Liver (tissue), 3 donors: ENCODE measurements at regions not wholly inside any gene's neighbourhood (a gene's known extent, or its start where the extent isn't known, plus 50 kb on each side); places are given as distances from the start of the nearest gene placed in this dataset.

Source experiments
- EGR1 ChIP-seq, 2 donors: IDR thresholded peaks; 2 replicates each; pipeline ENCODE4 v1.6.1; 2016 to 2018; ENCODE audit warnings: antibody characterized with exemption in 2 of 2, low read depth in 2 of 2
- FOXA1 ChIP-seq: IDR thresholded peaks from 2 replicates; pipeline ENCODE4 v1.6.1; 2016; ENCODE audit warnings: antibody characterized with exemption
- JUND ChIP-seq, 2 donors: IDR thresholded peaks; 2 replicates each; pipeline ENCODE4 v1.6.1; 2016; ENCODE audit warnings: antibody characterized with exemption in 2 of 2
- RAD21 ChIP-seq, 2 donors: IDR thresholded peaks; 2 replicates each; pipeline ENCODE4 v1.6.1; 2016; ENCODE audit warnings: antibody characterized with exemption in 2 of 2, mild to moderate bottlenecking in 2 of 2
- RXRA ChIP-seq, 2 donors: IDR thresholded peaks; 2 replicates each; pipeline ENCODE4 v1.6.1; 2017 to 2018; ENCODE audit warnings: antibody characterized with exemption in 2 of 2, mild to moderate bottlenecking in 1 of 2
- TAF1 ChIP-seq: conservative IDR thresholded peaks from 2 replicates; pipeline ENCODE4 v1.6.1; 2016; ENCODE audit warnings: antibody characterized with exemption, mild to moderate bottlenecking
- YY1 ChIP-seq: IDR thresholded peaks from 2 replicates; pipeline ENCODE4 v1.6.1; 2016; ENCODE audit warnings: antibody characterized with exemption, mild to moderate bottlenecking
- TF ChIP-seq, protein P1 (sequence below): fragments of 150-350 bp; IDR thresholded peaks from 2 replicates; pipeline ENCODE4 v1.5.1; 2017; ENCODE audit warnings: improper control_type of control experiment, low read depth, low read length; ENCODE audit not compliant: missing input control
- TF ChIP-seq, protein P2 (sequence below): IDR thresholded peaks from 2 replicates; pipeline ENCODE4 v1.6.1; 2016; ENCODE audit warnings: antibody characterized with exemption, mild to moderate bottlenecking
- TF ChIP-seq, protein P3 (sequence below): IDR thresholded peaks from 2 replicates; pipeline ENCODE4 v1.6.1; 2016; ENCODE audit warnings: antibody characterized with exemption
- TF ChIP-seq, protein P4 (sequence below): IDR thresholded peaks from 2 replicates; pipeline ENCODE4 v1.6.1; 2016; ENCODE audit warnings: antibody characterized with exemption
- donor health status: healthy.
- donor health status: healthy.

DNA sequence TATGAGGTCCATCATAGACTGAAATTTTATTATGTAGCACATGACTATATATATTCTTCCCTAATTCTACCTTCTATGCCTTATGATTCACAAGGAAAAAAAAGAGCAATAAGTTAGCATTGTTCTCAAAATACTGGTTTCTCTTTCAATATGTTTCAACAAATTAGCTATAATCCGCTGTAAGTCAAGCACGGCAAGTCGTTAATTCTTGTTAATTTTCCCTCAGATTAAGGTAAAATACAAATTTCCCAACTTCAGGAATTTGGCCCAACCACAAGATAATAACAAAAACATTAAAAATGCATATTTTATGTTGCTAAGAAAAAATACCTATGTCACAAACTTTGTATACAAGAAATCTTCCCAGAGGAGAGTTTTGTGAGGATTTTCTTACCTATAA is 296.5 kb upstream of the GALNTL6 start:
- TF ChIP-seq YY1 = no peak
- TF ChIP-seq, protein P1, sequence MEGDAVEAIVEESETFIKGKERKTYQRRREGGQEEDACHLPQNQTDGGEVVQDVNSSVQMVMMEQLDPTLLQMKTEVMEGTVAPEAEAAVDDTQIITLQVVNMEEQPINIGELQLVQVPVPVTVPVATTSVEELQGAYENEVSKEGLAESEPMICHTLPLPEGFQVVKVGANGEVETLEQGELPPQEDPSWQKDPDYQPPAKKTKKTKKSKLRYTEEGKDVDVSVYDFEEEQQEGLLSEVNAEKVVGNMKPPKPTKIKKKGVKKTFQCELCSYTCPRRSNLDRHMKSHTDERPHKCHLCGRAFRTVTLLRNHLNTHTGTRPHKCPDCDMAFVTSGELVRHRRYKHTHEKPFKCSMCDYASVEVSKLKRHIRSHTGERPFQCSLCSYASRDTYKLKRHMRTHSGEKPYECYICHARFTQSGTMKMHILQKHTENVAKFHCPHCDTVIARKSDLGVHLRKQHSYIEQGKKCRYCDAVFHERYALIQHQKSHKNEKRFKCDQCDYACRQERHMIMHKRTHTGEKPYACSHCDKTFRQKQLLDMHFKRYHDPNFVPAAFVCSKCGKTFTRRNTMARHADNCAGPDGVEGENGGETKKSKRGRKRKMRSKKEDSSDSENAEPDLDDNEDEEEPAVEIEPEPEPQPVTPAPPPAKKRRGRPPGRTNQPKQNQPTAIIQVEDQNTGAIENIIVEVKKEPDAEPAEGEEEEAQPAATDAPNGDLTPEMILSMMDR = no peak
- TF ChIP-seq, protein P2, sequence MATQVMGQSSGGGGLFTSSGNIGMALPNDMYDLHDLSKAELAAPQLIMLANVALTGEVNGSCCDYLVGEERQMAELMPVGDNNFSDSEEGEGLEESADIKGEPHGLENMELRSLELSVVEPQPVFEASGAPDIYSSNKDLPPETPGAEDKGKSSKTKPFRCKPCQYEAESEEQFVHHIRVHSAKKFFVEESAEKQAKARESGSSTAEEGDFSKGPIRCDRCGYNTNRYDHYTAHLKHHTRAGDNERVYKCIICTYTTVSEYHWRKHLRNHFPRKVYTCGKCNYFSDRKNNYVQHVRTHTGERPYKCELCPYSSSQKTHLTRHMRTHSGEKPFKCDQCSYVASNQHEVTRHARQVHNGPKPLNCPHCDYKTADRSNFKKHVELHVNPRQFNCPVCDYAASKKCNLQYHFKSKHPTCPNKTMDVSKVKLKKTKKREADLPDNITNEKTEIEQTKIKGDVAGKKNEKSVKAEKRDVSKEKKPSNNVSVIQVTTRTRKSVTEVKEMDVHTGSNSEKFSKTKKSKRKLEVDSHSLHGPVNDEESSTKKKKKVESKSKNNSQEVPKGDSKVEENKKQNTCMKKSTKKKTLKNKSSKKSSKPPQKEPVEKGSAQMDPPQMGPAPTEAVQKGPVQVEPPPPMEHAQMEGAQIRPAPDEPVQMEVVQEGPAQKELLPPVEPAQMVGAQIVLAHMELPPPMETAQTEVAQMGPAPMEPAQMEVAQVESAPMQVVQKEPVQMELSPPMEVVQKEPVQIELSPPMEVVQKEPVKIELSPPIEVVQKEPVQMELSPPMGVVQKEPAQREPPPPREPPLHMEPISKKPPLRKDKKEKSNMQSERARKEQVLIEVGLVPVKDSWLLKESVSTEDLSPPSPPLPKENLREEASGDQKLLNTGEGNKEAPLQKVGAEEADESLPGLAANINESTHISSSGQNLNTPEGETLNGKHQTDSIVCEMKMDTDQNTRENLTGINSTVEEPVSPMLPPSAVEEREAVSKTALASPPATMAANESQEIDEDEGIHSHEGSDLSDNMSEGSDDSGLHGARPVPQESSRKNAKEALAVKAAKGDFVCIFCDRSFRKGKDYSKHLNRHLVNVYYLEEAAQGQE = no peak
- TF ChIP-seq RAD21 (IDR thresholded peaks at IDR 0.05) = no peak
- no peak for TF ChIP-seq TAF1
- TF ChIP-seq FOXA1 = no peak
- TF ChIP-seq EGR1 (IDR thresholded peaks at IDR 0.05; ENCODE audit: low read depth in 2 of 2) = no peak
- TF ChIP-seq, protein P3, sequence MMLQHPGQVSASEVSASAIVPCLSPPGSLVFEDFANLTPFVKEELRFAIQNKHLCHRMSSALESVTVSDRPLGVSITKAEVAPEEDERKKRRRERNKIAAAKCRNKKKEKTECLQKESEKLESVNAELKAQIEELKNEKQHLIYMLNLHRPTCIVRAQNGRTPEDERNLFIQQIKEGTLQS = no peak
- TF ChIP-seq, protein P4, sequence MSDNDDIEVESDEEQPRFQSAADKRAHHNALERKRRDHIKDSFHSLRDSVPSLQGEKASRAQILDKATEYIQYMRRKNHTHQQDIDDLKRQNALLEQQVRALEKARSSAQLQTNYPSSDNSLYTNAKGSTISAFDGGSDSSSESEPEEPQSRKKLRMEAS = no peak
- TF ChIP-seq JUND (IDR thresholded peaks at IDR 0.05) = no peak
- no peak for TF ChIP-seq RXRA (IDR thresholded peaks at IDR 0.05)
